Activated T-cell treated with anti-CD3 and anti-CD28 coated beads, Interleukin-2, amount 50 U/mL, for 4 hours (primary cell): ENCODE measurements at regions not wholly inside any gene's neighbourhood (a gene's known extent, or its start where the extent isn't known, plus 50 kb on each side); places are given as distances from the start of the nearest gene placed in this dataset.

Experiments
- ATAC-seq, 2 donors: fragments of 200-7000 bp; cut with Tn5 transposase; one replicate each; pipeline ENCODE4 v1.10.0; 2021
- DNase-seq: peaks from one replicate; pipeline ENCODE4 v3.0.0-alpha.2; 2020
- H3K27me3 Mint-ChIP-seq: one replicate; pipeline ENCODE4 v1.8.0; 2021; ENCODE audit warnings: low read depth, mixed read lengths
- H3K36me3 Mint-ChIP-seq: one replicate; pipeline ENCODE4 v1.8.0; 2022; ENCODE audit warnings: mixed read lengths; ENCODE audit not compliant: insufficient read depth
- H3K4me1 Mint-ChIP-seq: one replicate; pipeline ENCODE4 v1.8.0; 2021; ENCODE audit warnings: low read depth, mixed read lengths
- H3K4me3 Mint-ChIP-seq: one replicate; pipeline ENCODE4 v1.8.0; 2021; ENCODE audit warnings: mild to moderate bottlenecking, moderate library complexity, mixed read lengths
- H3K9me3 Mint-ChIP-seq: one replicate; pipeline ENCODE4 v1.8.0; 2021; ENCODE audit warnings: mixed read lengths

GRCh38 chr6:90764001-90764400 is 177.1 kb upstream of the MAP3K7 start:
- no peak for ATAC-seq
- Mint-ChIP-seq H3K27me3 (peaks cover 2% of the 10 kb centered on the region), H3K36me3 (no peaks in the 10 kb centered on the region), H3K9me3 (no peaks in the 10 kb centered on the region), H3K4me1 (no peaks in the 10 kb centered on the region), H3K4me3 (no peak overlapping the region)
- DNase-seq, result no peak

- H3K4me3 Mint-ChIP-seq, result no peak overlapping the region
- no peaks in the 10 kb centered on the region for H3K4me1 Mint-ChIP-seq
- no peaks in the 10 kb centered on the region for H3K9me3 Mint-ChIP-seq
- ATAC-seq (no peak), DNase-seq (no peak)
- H3K27me3 Mint-ChIP-seq, result peaks cover under 1% of the 10 kb centered on the region
- H3K36me3 Mint-ChIP-seq, result no peaks in the 10 kb centered on the region
These were observed 172.8 kb upstream of the MAP3K7 start for GRCh38 chr6:90759664-90760063.

- Mint-ChIP-seq H3K36me3 (no peaks in the 10 kb centered on the region), H3K9me3 (no peaks in the 10 kb centered on the region)
- ATAC-seq, result no peak
These were observed 171.9 kb upstream of the MAP3K7 start for GRCh38 chr6:90758741-90759140.

GRCh38 chr6:90753820-90754643 is 167.2 kb upstream of the MAP3K7 start:
- H3K27me3 Mint-ChIP-seq, result no peaks in the 10 kb centered on the region
- H3K4me3 Mint-ChIP-seq, result no peak overlapping the region
- no peaks in the 10 kb centered on the region for H3K36me3 Mint-ChIP-seq
- H3K9me3 Mint-ChIP-seq, result no peaks in the 10 kb centered on the region
- H3K4me1 Mint-ChIP-seq, result no peaks in the 10 kb centered on the region
- ATAC-seq (no peak), DNase-seq (no peak)

More at GRCh38 chr6:90758741-90759140, 171.9 kb upstream of the MAP3K7 start:
- Mint-ChIP-seq H3K27me3 (no peaks in the 10 kb centered on the region), H3K4me1 (no peaks in the 10 kb centered on the region), H3K4me3 (no peak overlapping the region)
- DNase-seq, result no peak

GRCh38 chr6:90739802-90740201 is 152.9 kb upstream of the MAP3K7 start:
- ATAC-seq, result no peak
- DNase-seq, result no peak
- Mint-ChIP-seq H3K4me1 (no peaks in the 10 kb centered on the region), H3K9me3 (peaks cover 5% of the 10 kb centered on the region), H3K36me3 (no peaks in the 10 kb centered on the region), H3K4me3 (no peak overlapping the region), H3K27me3 (no peaks in the 10 kb centered on the region)

- ATAC-seq, result no peak
- no peak for DNase-seq
- Mint-ChIP-seq H3K27me3 (peaks cover under 1% of the 10 kb centered on the region), H3K4me1 (no peaks in the 10 kb centered on the region), H3K9me3 (peaks cover 7% of the 10 kb centered on the region), H3K4me3 (no peak overlapping the region), H3K36me3 (no peaks in the 10 kb centered on the region)
These were observed 152.5 kb upstream of the MAP3K7 start for GRCh38 chr6:90739339-90739738.

GRCh38 chr6:90730151-90730673 is 143.3 kb upstream of the MAP3K7 start:
- H3K27me3 Mint-ChIP-seq, result peaks cover 7% of the 10 kb centered on the region
- ATAC-seq (no peak), DNase-seq (no peak)
- H3K4me1 Mint-ChIP-seq, result no peaks in the 10 kb centered on the region
- H3K9me3 Mint-ChIP-seq, result peaks cover 4% of the 10 kb centered on the region
- no peak overlapping the region for H3K4me3 Mint-ChIP-seq
- no peaks in the 10 kb centered on the region for H3K36me3 Mint-ChIP-seq

- H3K9me3 Mint-ChIP-seq, result peaks cover under 1% of the 10 kb centered on the region
- DNase-seq (no peak), ATAC-seq (no peak)
- H3K4me1 Mint-ChIP-seq, result no peaks in the 10 kb centered on the region
- H3K27me3 Mint-ChIP-seq, result peaks cover 9% of the 10 kb centered on the region
- no peak overlapping the region for H3K4me3 Mint-ChIP-seq
- no peaks in the 10 kb centered on the region for H3K36me3 Mint-ChIP-seq
These were observed 142.2 kb upstream of the MAP3K7 start for GRCh38 chr6:90729057-90729456.

GRCh38 chr6:90722648-90723047 is 135.8 kb upstream of the MAP3K7 start:
- no peaks in the 10 kb centered on the region for H3K36me3 Mint-ChIP-seq
- ATAC-seq (no peak), DNase-seq (no peak)
- no peaks in the 10 kb centered on the region for H3K9me3 Mint-ChIP-seq
- peaks cover 14% of the 10 kb centered on the region for H3K27me3 Mint-ChIP-seq
- H3K4me3 Mint-ChIP-seq, result no peak overlapping the region
- peaks cover 2% of the 10 kb centered on the region for H3K4me1 Mint-ChIP-seq

GRCh38 chr6:90720404-90720803 is 133.5 kb upstream of the MAP3K7 start:
- no peak overlapping the region for H3K4me3 Mint-ChIP-seq
- DNase-seq (no peak), ATAC-seq (no peak)
- peaks cover 2% of the 10 kb centered on the region for H3K4me1 Mint-ChIP-seq
- no peaks in the 10 kb centered on the region for H3K9me3 Mint-ChIP-seq
- H3K36me3 Mint-ChIP-seq, result no peaks in the 10 kb centered on the region
- H3K27me3 Mint-ChIP-seq, result peaks cover 13% of the 10 kb centered on the region

GRCh38 chr6:90719321-90720195 is 132.7 kb upstream of the MAP3K7 start:
- Mint-ChIP-seq H3K36me3 (no peaks in the 10 kb centered on the region), H3K9me3 (no peaks in the 10 kb centered on the region), H3K4me1 (peaks cover 2% of the 10 kb centered on the region), H3K4me3 (no peak overlapping the region), H3K27me3 (peaks cover 8% of the 10 kb centered on the region)
- DNase-seq (no peak), ATAC-seq (peak; percentile 71 to 74)

- H3K9me3 Mint-ChIP-seq, result no peaks in the 10 kb centered on the region
- DNase-seq (no peak), ATAC-seq (no peak)
- H3K4me1 Mint-ChIP-seq, result peaks cover 2% of the 10 kb centered on the region
- H3K27me3 Mint-ChIP-seq, result peaks cover 5% of the 10 kb centered on the region
- H3K4me3 Mint-ChIP-seq, result no peak overlapping the region
- H3K36me3 Mint-ChIP-seq, result no peaks in the 10 kb centered on the region
These were observed 129.5 kb upstream of the MAP3K7 start for GRCh38 chr6:90716376-90716775.

- peaks cover 2% of the 10 kb centered on the region for H3K4me1 Mint-ChIP-seq
- H3K36me3 Mint-ChIP-seq, result no peaks in the 10 kb centered on the region
- peaks cover 5% of the 10 kb centered on the region for H3K27me3 Mint-ChIP-seq
- DNase-seq (no peak), ATAC-seq (no peak)
- H3K9me3 Mint-ChIP-seq, result no peaks in the 10 kb centered on the region
- no peak overlapping the region for H3K4me3 Mint-ChIP-seq
These were observed 128.3 kb upstream of the MAP3K7 start for GRCh38 chr6:90715093-90715655.

- ATAC-seq, result no peak
These were observed 127.4 kb upstream of the MAP3K7 start for GRCh38 chr6:90714319-90714718.

More at GRCh38 chr6:90714319-90714718, 127.4 kb upstream of the MAP3K7 start:
- Mint-ChIP-seq H3K9me3 (no peaks in the 10 kb centered on the region), H3K27me3 (peaks cover 7% of the 10 kb centered on the region), H3K4me3 (no peak overlapping the region), H3K4me1 (no peaks in the 10 kb centered on the region), H3K36me3 (no peaks in the 10 kb centered on the region)
- DNase-seq, result no peak
